Fibroblast of lung (primary cell): ENCODE measurements at regions not wholly inside any gene's neighbourhood (a gene's known extent, or its start where the extent isn't known, plus 50 kb on each side); places are given as distances from the start of the nearest gene placed in this dataset.

Source experiments
- EZH2 ChIP-seq: IDR thresholded peaks from 2 replicates; pipeline ENCODE4 v1.5.1; 2012; ENCODE audit warnings: low read length, control low read depth, mild to moderate bottlenecking; ENCODE audit errors: missing control alignments
- TF ChIP-seq, protein P1 (sequence below), 2 donors: IDR thresholded peaks in 1 of 2; conservative IDR thresholded peaks in 1 of 2; 1 replicate in 1 of 2; 2 replicates in 1 of 2; pipeline ENCODE4 v1.5.1; 2011 to 2012; ENCODE audit warnings: low read length in 2 of 2, control low read depth in 1 of 2, inconsistent platforms in 1 of 2, low read depth in 1 of 2, mild to moderate bottlenecking in 1 of 2

DNA sequence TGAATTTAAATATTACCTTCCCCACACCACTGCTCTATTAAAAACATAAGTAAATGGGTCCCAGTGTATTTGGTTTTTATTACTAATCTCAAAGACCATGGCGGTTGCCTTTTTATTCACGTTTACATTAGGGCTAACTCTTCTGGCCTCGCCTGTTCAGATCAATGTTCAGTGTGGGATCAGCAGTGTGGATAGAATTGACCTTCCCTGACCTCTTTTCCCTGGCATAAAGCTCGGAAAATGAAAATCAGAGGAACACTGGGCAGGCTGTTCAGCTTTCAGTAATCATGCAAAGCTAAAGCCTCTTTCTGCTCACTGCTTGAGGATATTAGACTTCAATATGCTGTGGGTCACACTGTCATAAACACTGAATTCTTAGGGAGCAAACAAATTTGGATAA, 422.6 kb upstream of the ONECUT1 start:
- TF ChIP-seq, protein P1, sequence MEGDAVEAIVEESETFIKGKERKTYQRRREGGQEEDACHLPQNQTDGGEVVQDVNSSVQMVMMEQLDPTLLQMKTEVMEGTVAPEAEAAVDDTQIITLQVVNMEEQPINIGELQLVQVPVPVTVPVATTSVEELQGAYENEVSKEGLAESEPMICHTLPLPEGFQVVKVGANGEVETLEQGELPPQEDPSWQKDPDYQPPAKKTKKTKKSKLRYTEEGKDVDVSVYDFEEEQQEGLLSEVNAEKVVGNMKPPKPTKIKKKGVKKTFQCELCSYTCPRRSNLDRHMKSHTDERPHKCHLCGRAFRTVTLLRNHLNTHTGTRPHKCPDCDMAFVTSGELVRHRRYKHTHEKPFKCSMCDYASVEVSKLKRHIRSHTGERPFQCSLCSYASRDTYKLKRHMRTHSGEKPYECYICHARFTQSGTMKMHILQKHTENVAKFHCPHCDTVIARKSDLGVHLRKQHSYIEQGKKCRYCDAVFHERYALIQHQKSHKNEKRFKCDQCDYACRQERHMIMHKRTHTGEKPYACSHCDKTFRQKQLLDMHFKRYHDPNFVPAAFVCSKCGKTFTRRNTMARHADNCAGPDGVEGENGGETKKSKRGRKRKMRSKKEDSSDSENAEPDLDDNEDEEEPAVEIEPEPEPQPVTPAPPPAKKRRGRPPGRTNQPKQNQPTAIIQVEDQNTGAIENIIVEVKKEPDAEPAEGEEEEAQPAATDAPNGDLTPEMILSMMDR (conservative IDR thresholded peaks at IDR 0.05 in 1 of 2, IDR thresholded peaks at IDR 0.05 in 1 of 2; ENCODE audit: low read depth in 1 of 2, low read length in 2 of 2), result no peak
- TF ChIP-seq EZH2, result no peak
